GM12878 (cell line): ENCODE measurements at regions not wholly inside any gene's neighbourhood (a gene's known extent, or its start where the extent isn't known, plus 50 kb on each side); places are given as distances from the start of the nearest gene placed in this dataset.

Experiments
- ATAC-seq: fragments of 200-7000 bp; cut with Tn5 transposase; 3 replicates; pipeline ENCODE4 v1.9.1; 2020; ENCODE audit warnings: mild to moderate bottlenecking, moderate library complexity
- BruUV-seq: library from RNA; stranded (reverse); fragments of 400-500 nt; replicated peaks from 2 replicates; lab custom pipeline; 2021; lab: Mats Ljungman, UMichigan
- CTCF ChIA-PET: fragments of 300-600 bp; sonication (Branson Sonifier 250); formaldehyde crosslinking; extraction: SDS; loops from one replicate; lab custom pipeline; 2021; ENCODE audit warnings: inconsistent platforms; lab: Yijun Ruan, JAX
- POLR2A ChIA-PET: fragments of 350-600 bp; formaldehyde crosslinking; extraction: SDS; loops from one replicate; lab custom pipeline; 2021; ENCODE audit warnings: inconsistent platforms; lab: Charles Lee
- RAD21 ChIA-PET: fragments of 300-600 bp; sonication (Branson Sonifier 250); formaldehyde crosslinking; loops from one replicate; lab custom pipeline; 2023; ENCODE audit warnings: antibody characterized with exemption; ENCODE audit not compliant: unreplicated experiment; lab: Charles Lee
- SMC1A ChIA-PET: fragments of 300-600 bp; sonication (Branson Sonifier 250); formaldehyde crosslinking; loops from one replicate; lab custom pipeline; 2023; ENCODE audit not compliant: unreplicated experiment, uncharacterized antibody; lab: Charles Lee
- DNase-seq: peaks from one replicate; pipeline ENCODE4 v3.0.0-alpha.2; 2011; ENCODE audit warnings: low read depth, low spot score
- FAIRE-seq: peaks from 3 replicates; lab custom pipeline; 2011; peaks lifted over from hg19 to GRCh38; lab: Jason Lieb, UNC
- H2AFZ ChIP-seq: 2 replicates; pipeline ENCODE4 v1.6.0; 2011; ENCODE audit warnings: low read depth, low read length, control low read depth; ENCODE audit not compliant: control insufficient read depth
- H3K27ac ChIP-seq: 2 replicates; pipeline ENCODE4 v1.5.1; 2011; ENCODE audit warnings: control low read depth; ENCODE audit not compliant: control insufficient read depth, insufficient read depth
- H3K27me3 ChIP-seq, 2 experiments: replicated peaks in 1 of 2; 2 replicates each; pipeline versions ENCODE4 v1.6.0 to v1.6.1; 2011; ENCODE audit warnings: low read length in 1 of 2; ENCODE audit not compliant: control insufficient read depth in 2 of 2, insufficient read depth in 2 of 2
- H3K36me3 ChIP-seq, 2 experiments: 2 replicates each; pipeline ENCODE4 v1.5.1; 2011; ENCODE audit warnings: low read length in 1 of 2; ENCODE audit not compliant: control insufficient read depth in 2 of 2, insufficient read depth in 2 of 2
- H3K4me1 ChIP-seq: 2 replicates; pipeline ENCODE4 v1.6.1; 2011; ENCODE audit warnings: mild to moderate bottlenecking, low read length, moderate library complexity, mixed read lengths; ENCODE audit not compliant: control insufficient read depth, insufficient read depth
- H3K4me2 ChIP-seq: 2 replicates; pipeline ENCODE4 v1.6.0; 2011; ENCODE audit warnings: control low read depth; ENCODE audit not compliant: control insufficient read depth, insufficient read depth
- H3K4me3 ChIP-seq: fragments of 200-600 bp; sonication (generic); 2 replicates; pipeline ENCODE4 v1.5.1; 2016
- H3K79me2 ChIP-seq: 2 replicates; pipeline ENCODE4 v1.6.0; 2011; ENCODE audit warnings: low read length; ENCODE audit not compliant: control insufficient read depth, insufficient read depth
- H3K9ac ChIP-seq: 2 replicates; pipeline ENCODE4 v1.8.0; 2011; ENCODE audit warnings: low read length, control low read depth, mixed read lengths; ENCODE audit not compliant: control insufficient read depth, insufficient read depth
- H3K9me3 ChIP-seq: replicated peaks from 3 replicates; pipeline ENCODE4 v1.5.1; 2011; ENCODE audit warnings: mild to moderate bottlenecking, low read length; ENCODE audit not compliant: control insufficient read depth, insufficient read depth
- H4K20me1 ChIP-seq: 2 replicates; pipeline ENCODE4 v1.6.0; 2011; ENCODE audit not compliant: control insufficient read depth, insufficient read depth
- ATF7 ChIP-seq: fragments of 450-650 bp; IDR thresholded peaks from 2 replicates; pipeline ENCODE4 v1.6.1; 2016; ENCODE audit warnings: low read depth, mild to moderate bottlenecking
- BACH1 ChIP-seq: fragments of 450-650 bp; IDR thresholded peaks from 2 replicates; pipeline ENCODE4 v1.6.1; 2017; ENCODE audit warnings: mild to moderate bottlenecking, borderline replicate concordance
- CUX1 ChIP-seq: IDR thresholded peaks from 2 replicates; pipeline ENCODE4 v1.6.1; 2012; ENCODE audit warnings: improper control_type of control experiment, low read depth, low read length; ENCODE audit not compliant: insufficient replicate concordance
- EP300 ChIP-seq, 2 experiments: fragments of 150-350 bp in 1 of 2; IDR thresholded peaks; 2 replicates each; pipeline ENCODE4 v1.6.1; 2011 to 2012; ENCODE audit warnings: low read depth in 2 of 2, low read length in 2 of 2, borderline replicate concordance in 1 of 2, improper control_type of control experiment in 1 of 2, inconsistent platforms in 1 of 2; ENCODE audit not compliant: control insufficient read depth in 1 of 2
- FOS ChIP-seq: IDR thresholded peaks from 3 replicates; pipeline ENCODE4 v1.6.1; 2011; ENCODE audit warnings: borderline replicate concordance; ENCODE audit not compliant: insufficient read length; ENCODE audit errors: extremely low read depth
- KLF5 ChIP-seq: fragments of 450-650 bp; IDR thresholded peaks from 2 replicates; pipeline ENCODE4 v1.6.1; 2014; ENCODE audit warnings: mild to moderate bottlenecking; ENCODE audit not compliant: partially characterized antibody
- POLR2AphosphoS2 ChIP-seq: IDR thresholded peaks from 2 replicates; pipeline ENCODE4 v1.6.1; 2011; ENCODE audit warnings: low read depth, mild to moderate bottlenecking, low read length, improper control_type of control experiment, moderate library complexity
- RB1 ChIP-seq: fragments of 450-650 bp; formaldehyde crosslinking; IDR thresholded peaks from 2 replicates; pipeline ENCODE4 v1.6.1; 2017; ENCODE audit warnings: mild to moderate bottlenecking, borderline replicate concordance
- SREBF2 ChIP-seq: IDR thresholded peaks from 2 replicates; pipeline ENCODE4 v1.6.1; 2012; ENCODE audit warnings: mild to moderate bottlenecking, low read length
- TAF1 ChIP-seq: IDR thresholded peaks from 2 replicates; pipeline ENCODE4 v1.6.1; 2011; ENCODE audit warnings: mild to moderate bottlenecking, low read depth, low read length, borderline replicate concordance
- TBL1XR1 ChIP-seq: IDR thresholded peaks from 2 replicates; pipeline ENCODE4 v1.6.1; 2012; ENCODE audit warnings: low read depth, low read length, improper control_type of control experiment
- ZBTB11 ChIP-seq: fragments of 450-650 bp; formaldehyde crosslinking; IDR thresholded peaks from 2 replicates; pipeline ENCODE4 v1.5.0; 2022; ENCODE audit warnings: mild to moderate bottlenecking, missing genetic modification characterization
- ZNF384 ChIP-seq: IDR thresholded peaks from 2 replicates; pipeline ENCODE4 v1.6.1; 2012; ENCODE audit warnings: low read depth, mild to moderate bottlenecking, low read length, improper control_type of control experiment, borderline replicate concordance
- in situ Hi-C: fragments of 300-500 bp; cut with MboI; formaldehyde crosslinking; loops from 9 replicates; pipeline ENCODE4 v1.14.3; 2018; ENCODE audit warnings: mixed read lengths
- intact Hi-C: fragments of 100-400 bp; cut with micrococcal nuclease; formaldehyde crosslinking; loops from one replicate; pipeline ENCODE4 v1.14.2; 2022; ENCODE audit not compliant: unreplicated experiment

- FAIRE-seq, result no peak
- Histone ChIP-seq H3K36me3 (no peaks in the 10 kb centered on the region), H3K27me3 (no peaks in the 10 kb centered on the region), H3K79me2 (no peaks in the 10 kb centered on the region), H3K9me3 (no peaks in the 10 kb centered on the region), H3K4me2 (no peak overlapping the region), H3K27ac (no peak overlapping the region), H3K4me3 (no peak overlapping the region), H4K20me1 (no peaks in the 10 kb centered on the region), H3K9ac (no peak overlapping the region), H3K4me1 (no peaks in the 10 kb centered on the region), H2AFZ (no peak overlapping the region)
- ATAC-seq, result no peak
- TF ChIP-seq ZNF384 (no peak), ZBTB11 (CRISPR knock-in tag) (no peak), BACH1 (no peak), RB1 (no peak), KLF5 (no peak), SREBF2 (no peak), TBL1XR1 (no peak), FOS (no peak), TAF1 (no peak), POLR2AphosphoS2 (no peak), ATF7 (no peak), EP300 (IDR thresholded peaks at IDR 0.05; ENCODE audit: borderline replicate concordance in 1 of 2, control insufficient read depth in 1 of 2, low read depth in 2 of 2, low read length in 2 of 2) (no peak), CUX1 (no peak)
- POLR2A ChIA-PET, result no interaction called here
- CTCF ChIA-PET, result no interaction called here
- in situ Hi-C loops (no loop called here), intact Hi-C loops (no loop called here)
- RAD21 ChIA-PET, result no interaction called here
- SMC1A ChIA-PET, result interaction anchor here (0.5 kb wide), 1 partner anchor 1701 kb away, joined by 3 read pairs; no protein-coding TSS in a partner anchor
- no TSS peak for BruUV-seq
- no peak for DNase-seq
These were observed 49.9 kb upstream of the PARD3B start for GRCh38 chr2:204495381-204495780.
